Thyroid gland (tissue), 4 donors: ENCODE measurements at regions not wholly inside any gene's neighbourhood (a gene's known extent, or its start where the extent isn't known, plus 50 kb on each side); places are given as distances from the start of the nearest gene placed in this dataset.

Experiments used
- DNase-seq, 2 donors: peaks; one replicate each; pipeline ENCODE4 v3.0.0-alpha.2; 2019
- H3K27ac ChIP-seq, 3 donors: fragments of 200-600 bp; sonication (generic); 1 replicate in 2 of 3; 2 replicates in 1 of 3; pipeline ENCODE4 v1.5.1; 2016 to 2019; ENCODE audit warnings: mild to moderate bottlenecking in 1 of 3, moderate library complexity in 1 of 3
- H3K27me3 ChIP-seq: fragments of 200-600 bp; sonication (generic); one replicate; pipeline ENCODE4 v1.5.1; 2019
- H3K36me3 ChIP-seq, 2 donors: fragments of 200-600 bp; sonication (generic); one replicate each; pipeline ENCODE4 v1.5.1; 2016 to 2019
- H3K4me1 ChIP-seq, 2 donors: fragments of 200-600 bp; sonication (generic); one replicate each; pipeline ENCODE4 v1.5.1; 2017 to 2019
- H3K4me3 ChIP-seq, 3 donors: fragments of 200-600 bp; sonication (generic); replicated peaks in 1 of 3; 1 replicate in 2 of 3; 2 replicates in 1 of 3; pipeline ENCODE4 v1.5.1; 2016; ENCODE audit warnings: mild to moderate bottlenecking in 1 of 3
- H3K9me3 ChIP-seq: fragments of 200-600 bp; sonication (generic); one replicate; pipeline ENCODE4 v1.5.1; 2017
- POLR2A ChIP-seq, 2 donors: fragments of 450-650 bp; IDR thresholded peaks; one replicate each; pipeline ENCODE4 v1.6.1; 2017; ENCODE audit warnings: antibody characterized with exemption in 2 of 2, mild to moderate bottlenecking in 2 of 2, moderate library complexity in 1 of 2
- WGBS, 2 donors: methylation state at CpG; one replicate each; pipeline ENCODE4 v1.1.5; 2017; 5-methylcytosine and 5-hydroxymethylcytosine counted together
- intact Hi-C: fragments of 100-400 bp; cut with DNase I; formaldehyde crosslinking; loops from one replicate; pipeline ENCODE4 v1.15.1; 2023
- TF ChIP-seq, protein P1 (sequence below), 6 experiments: fragments of 200-600 bp in 3 of 6; fragments of 450-650 bp in 3 of 6; sonication (generic) in 3 of 6; IDR thresholded peaks; one replicate each; pipeline ENCODE4 v1.5.1; 2016 to 2019; ENCODE audit warnings: antibody characterized with exemption in 6 of 6, mild to moderate bottlenecking in 2 of 6, inconsistent platforms in 1 of 6, moderate library complexity in 1 of 6

DNA sequence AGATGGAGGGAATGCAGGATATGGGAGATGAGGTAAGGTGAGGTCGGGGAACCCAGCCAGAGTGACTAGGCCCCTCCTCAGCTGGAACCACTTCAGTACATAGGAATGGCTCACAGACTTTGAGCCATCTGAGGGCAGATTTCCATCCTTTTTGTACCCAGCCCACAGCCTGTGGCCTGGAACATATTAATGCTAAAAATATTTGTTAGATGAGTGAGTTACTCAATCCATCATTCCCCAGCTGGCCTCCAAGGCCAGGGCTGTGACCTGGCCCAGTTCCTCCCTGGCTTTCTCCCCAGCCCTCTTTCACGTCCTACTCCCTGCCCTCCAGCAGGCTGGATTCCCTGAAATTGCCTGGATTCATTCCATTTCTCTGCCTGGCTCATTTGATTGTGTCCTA lies 57.2 kb upstream of the PRDM11 start:
- Histone ChIP-seq H3K4me1 (peaks cover 7 to 18% of the 10 kb centered on the region in 2 donors), H3K9me3 (no peaks in the 10 kb centered on the region), H3K4me3 (no peak overlapping the region), H3K27me3 (no peaks in the 10 kb centered on the region), H3K36me3 (no peaks in the 10 kb centered on the region), H3K27ac (peak overlapping the region in 2 of 3 donors; percentile 51)
- intact Hi-C loops, result no loop called here
- peak; percentile 29 to 42 for DNase-seq
- TF ChIP-seq POLR2A (IDR thresholded peaks at IDR 0.05), result no peak
- TF ChIP-seq, protein P1, sequence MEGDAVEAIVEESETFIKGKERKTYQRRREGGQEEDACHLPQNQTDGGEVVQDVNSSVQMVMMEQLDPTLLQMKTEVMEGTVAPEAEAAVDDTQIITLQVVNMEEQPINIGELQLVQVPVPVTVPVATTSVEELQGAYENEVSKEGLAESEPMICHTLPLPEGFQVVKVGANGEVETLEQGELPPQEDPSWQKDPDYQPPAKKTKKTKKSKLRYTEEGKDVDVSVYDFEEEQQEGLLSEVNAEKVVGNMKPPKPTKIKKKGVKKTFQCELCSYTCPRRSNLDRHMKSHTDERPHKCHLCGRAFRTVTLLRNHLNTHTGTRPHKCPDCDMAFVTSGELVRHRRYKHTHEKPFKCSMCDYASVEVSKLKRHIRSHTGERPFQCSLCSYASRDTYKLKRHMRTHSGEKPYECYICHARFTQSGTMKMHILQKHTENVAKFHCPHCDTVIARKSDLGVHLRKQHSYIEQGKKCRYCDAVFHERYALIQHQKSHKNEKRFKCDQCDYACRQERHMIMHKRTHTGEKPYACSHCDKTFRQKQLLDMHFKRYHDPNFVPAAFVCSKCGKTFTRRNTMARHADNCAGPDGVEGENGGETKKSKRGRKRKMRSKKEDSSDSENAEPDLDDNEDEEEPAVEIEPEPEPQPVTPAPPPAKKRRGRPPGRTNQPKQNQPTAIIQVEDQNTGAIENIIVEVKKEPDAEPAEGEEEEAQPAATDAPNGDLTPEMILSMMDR (IDR thresholded peaks at IDR 0.05), result no peak
- WGBS, 2 donors, result 67 to 73% methylated on average over 2 of the region's 2 CpGs

DNA sequence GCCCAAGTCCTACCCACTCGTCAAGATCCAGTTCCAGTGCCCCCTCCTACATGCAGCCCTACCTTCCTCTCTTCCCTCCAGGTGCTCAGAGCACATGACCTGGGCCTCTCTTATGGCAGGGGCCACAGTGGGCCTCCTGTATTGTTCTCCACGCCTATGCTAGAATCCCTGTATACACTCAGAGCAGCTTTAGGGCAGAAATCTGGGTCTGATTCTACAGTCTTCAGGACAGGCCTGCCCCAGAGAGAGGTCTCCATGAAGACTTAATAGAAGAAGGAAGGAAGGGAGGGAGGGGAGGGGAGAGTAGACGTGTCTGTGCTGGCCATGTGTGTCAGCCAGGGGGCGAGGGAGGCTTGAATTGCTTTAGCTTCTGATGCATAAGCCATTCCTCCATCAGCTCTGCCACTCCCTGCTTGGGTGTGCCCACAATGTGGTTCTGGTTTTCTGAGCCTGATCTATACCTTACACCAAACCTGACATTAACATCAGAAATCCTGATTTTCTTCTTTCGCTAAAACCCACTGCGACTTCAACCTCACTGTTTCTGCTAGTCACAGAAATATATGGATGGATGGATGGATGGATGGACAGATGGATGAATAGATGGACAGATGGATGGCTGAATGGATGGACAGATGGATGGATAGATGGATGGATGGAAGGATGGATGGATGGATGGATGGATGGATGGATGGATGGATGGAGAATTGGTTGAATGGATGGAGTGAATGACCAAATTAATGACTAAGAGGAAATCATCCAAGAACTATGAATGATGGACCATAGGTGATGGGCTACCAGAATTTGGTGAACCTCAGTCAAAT lies 56.6 kb upstream of the PRDM11 start:
- intact Hi-C loops, result loop anchor here (10.0 kb wide), 1 partner anchor 45 kb away; no protein-coding TSS in a partner anchor
- Histone ChIP-seq H3K4me3 (no peak overlapping the region), H3K36me3 (no peaks in the 10 kb centered on the region), H3K9me3 (no peaks in the 10 kb centered on the region), H3K27ac (peak overlapping the region; percentile 46 to 51 (median 51)), H3K27me3 (no peaks in the 10 kb centered on the region), H3K4me1 (peaks cover 7 to 18% of the 10 kb centered on the region in 2 donors)
- no peak for TF ChIP-seq POLR2A (IDR thresholded peaks at IDR 0.05)
- TF ChIP-seq, protein P1 (IDR thresholded peaks at IDR 0.05), result no peak
- WGBS, 2 donors, result 77 to 79% methylated on average over 6 of the region's 6 CpGs
- DNase-seq, result no peak

DNA sequence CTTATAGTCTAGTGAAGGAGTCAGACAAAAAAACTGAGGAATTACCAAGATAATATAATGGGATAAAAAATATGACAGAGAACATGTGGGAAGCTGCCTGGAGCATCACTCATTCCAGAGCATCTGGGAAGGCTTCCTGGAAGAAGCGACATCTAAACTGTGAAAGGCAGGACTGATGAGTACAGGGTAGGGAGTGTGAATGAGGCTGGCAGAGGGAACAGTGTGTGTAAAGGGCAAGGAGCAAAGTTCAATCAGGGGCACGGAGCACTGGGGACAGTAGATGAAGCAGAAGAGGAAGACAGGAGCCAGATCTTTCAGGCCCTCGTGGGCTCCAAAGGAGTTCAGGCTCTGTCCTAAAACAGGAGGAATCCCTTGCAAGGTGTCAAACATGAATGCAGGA lies 55.8 kb upstream of the PRDM11 start:
- WGBS, 2 donors, result 76 to 82% methylated on average over 3 of the region's 3 CpGs
- Histone ChIP-seq H3K27me3 (no peaks in the 10 kb centered on the region), H3K9me3 (no peaks in the 10 kb centered on the region), H3K4me1 (peaks cover 7 to 18% of the 10 kb centered on the region in 2 donors), H3K4me3 (no peak overlapping the region), H3K27ac (no peak overlapping the region), H3K36me3 (no peaks in the 10 kb centered on the region)
- no peak for DNase-seq
- intact Hi-C loops, result loop anchor here (10.0 kb wide), 1 partner anchor 46 kb away; no protein-coding TSS in a partner anchor
- TF ChIP-seq, protein P1 (IDR thresholded peaks at IDR 0.05), result no peak
- no peak for TF ChIP-seq POLR2A (IDR thresholded peaks at IDR 0.05)

DNA sequence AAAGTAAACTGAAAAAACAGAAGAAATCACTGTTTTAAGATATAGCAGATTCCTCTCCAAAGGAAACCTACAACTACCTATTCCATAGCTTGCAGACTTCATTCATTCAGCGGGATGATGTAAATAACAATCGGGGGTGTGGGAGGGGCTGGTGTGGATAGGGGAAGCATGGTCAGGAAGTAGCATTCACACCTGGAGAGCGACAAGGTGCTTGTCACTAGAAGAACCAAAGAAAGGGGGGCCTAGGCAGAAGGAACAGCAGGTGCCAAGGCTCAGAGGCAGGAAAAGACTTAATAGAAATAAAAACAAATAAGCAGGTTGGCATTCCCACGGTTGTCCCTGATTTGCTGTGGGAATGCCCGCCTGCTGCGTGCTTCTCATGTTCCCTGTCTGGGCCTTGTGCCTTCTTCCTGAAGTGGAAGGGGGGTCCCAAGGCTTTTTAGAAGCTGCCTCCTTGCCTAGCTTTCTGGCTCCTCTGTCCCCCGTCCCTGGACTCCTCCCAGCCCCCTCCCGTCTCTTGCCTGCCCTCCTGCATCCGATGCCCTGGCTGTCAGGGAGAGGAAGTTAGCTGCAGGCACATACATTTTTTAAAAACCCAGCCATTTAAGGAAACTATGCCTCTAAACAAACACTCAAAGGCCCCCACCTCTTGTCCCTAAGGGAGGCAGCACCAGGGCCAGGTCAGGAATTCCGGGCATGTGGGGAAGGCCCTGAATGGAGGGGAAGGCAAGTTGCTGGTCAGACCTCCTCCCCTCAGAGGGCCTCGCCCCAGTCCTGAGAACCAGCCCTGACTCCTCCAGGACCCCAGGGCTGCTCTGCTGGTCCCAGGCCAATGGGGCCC lies 54.7 kb upstream of the PRDM11 start:
- no peak for DNase-seq
- Histone ChIP-seq H3K27me3 (no peaks in the 10 kb centered on the region), H3K27ac (no peak overlapping the region)

More for the DNA sequence above, 54.7 kb upstream of the PRDM11 start:
- intact Hi-C loops, result loop anchor here (10.0 kb wide), 1 partner anchor 47 kb away; no protein-coding TSS in a partner anchor
- H3K4me1 ChIP-seq, result peaks cover 7 to 18% of the 10 kb centered on the region in 2 donors
- H3K4me3 ChIP-seq, result no peak overlapping the region
- H3K9me3 ChIP-seq, result no peaks in the 10 kb centered on the region
- 47 to 48% methylated on average over 11 of the region's 11 CpGs for WGBS, 2 donors
- H3K36me3 ChIP-seq, result no peaks in the 10 kb centered on the region
- TF ChIP-seq POLR2A (IDR thresholded peaks at IDR 0.05), result no peak
- TF ChIP-seq, protein P1 (IDR thresholded peaks at IDR 0.05), result no peak
